ENCODE measurements at regions not wholly inside any gene's neighbourhood (a gene's known extent, or its start where the extent isn't known, plus 50 kb on each side); places are given as distances from the start of the nearest gene placed in this dataset.

DNA sequence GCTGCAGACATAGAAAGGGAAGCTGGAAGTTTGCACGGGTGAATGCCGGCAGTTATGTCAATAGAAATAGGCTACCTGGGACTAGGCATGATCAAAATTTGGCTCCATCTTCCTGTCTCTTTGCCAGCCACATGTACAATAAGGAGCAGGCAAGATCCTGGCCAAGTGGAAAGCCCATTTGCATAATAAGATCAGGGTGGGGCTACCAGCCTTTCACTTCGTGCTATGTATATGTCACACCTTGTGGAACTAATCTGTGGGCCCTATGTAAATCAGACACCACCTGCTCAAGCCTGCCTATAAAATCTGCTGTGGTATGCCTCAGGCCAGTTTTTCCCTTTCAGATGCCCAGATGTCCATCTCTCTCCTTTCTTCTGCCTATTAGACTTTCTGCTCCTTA is 79.3 kb upstream of the DRD2 start:
- H3K27me3 ChIP-seq (ENCODE audit: control insufficient read depth, insufficient read depth, low read length) = no peaks in the 10 kb centered on the region
- TF ChIP-seq, protein P1, sequence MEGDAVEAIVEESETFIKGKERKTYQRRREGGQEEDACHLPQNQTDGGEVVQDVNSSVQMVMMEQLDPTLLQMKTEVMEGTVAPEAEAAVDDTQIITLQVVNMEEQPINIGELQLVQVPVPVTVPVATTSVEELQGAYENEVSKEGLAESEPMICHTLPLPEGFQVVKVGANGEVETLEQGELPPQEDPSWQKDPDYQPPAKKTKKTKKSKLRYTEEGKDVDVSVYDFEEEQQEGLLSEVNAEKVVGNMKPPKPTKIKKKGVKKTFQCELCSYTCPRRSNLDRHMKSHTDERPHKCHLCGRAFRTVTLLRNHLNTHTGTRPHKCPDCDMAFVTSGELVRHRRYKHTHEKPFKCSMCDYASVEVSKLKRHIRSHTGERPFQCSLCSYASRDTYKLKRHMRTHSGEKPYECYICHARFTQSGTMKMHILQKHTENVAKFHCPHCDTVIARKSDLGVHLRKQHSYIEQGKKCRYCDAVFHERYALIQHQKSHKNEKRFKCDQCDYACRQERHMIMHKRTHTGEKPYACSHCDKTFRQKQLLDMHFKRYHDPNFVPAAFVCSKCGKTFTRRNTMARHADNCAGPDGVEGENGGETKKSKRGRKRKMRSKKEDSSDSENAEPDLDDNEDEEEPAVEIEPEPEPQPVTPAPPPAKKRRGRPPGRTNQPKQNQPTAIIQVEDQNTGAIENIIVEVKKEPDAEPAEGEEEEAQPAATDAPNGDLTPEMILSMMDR (IDR thresholded peaks at IDR 0.05; ENCODE audit: borderline replicate concordance, extremely low read depth, insufficient read depth) = no peak
- H3K4me1 ChIP-seq (ENCODE audit: control insufficient read depth in 2 of 3, insufficient read depth in 2 of 3, low read depth in 1 of 3, low read length in 3 of 3) = no peaks in the 10 kb centered on the region
- no peak overlapping the region for H3K9ac ChIP-seq (ENCODE audit: low read length in 3 of 3)
- H3K27ac ChIP-seq (ENCODE audit: low read depth in 2 of 2, low read length in 2 of 2) = no peak overlapping the region
- DNase-seq (peak in 1 of 5 donors; percentile 24), FAIRE-seq (no peak)
- no peaks in the 10 kb centered on the region for H3K36me3 ChIP-seq (ENCODE audit: control insufficient read depth in 2 of 3, insufficient read depth in 3 of 3, low read length in 3 of 3)
- H3K9me3 ChIP-seq (ENCODE audit: control insufficient read depth in 2 of 3, insufficient read depth in 1 of 3, low read length in 3 of 3) = no peaks in the 10 kb centered on the region
- intact Hi-C loops (cut with DNase I) = no loop called here
- H3K4me3 ChIP-seq (ENCODE audit: low read length in 3 of 3) = no peak overlapping the region

DNA sequence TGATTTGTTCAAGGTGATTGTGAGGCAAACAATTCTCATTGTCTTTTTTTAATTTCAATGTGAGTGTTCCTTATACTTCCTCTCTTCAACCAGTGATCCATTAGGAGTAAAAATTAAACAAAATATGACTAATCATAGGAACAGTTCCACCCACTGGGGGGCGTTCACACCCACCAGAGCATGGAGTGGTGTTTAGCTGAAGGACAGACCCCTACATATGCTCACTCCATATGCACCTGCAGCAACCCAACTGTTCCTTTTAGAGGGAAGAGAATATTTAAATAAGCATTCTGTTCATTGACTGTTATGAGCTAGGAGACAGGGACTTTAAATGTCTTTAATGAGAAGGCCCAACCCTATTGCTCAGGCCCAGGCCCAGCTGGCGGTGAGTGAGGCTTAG is 78.7 kb upstream of the DRD2 start:
- Histone ChIP-seq H3K27ac (ENCODE audit: low read depth in 2 of 2, low read length in 2 of 2) (no peak overlapping the region), H3K9me3 (ENCODE audit: control insufficient read depth in 2 of 3, insufficient read depth in 1 of 3, low read length in 3 of 3) (no peaks in the 10 kb centered on the region), H3K4me1 (ENCODE audit: control insufficient read depth in 2 of 3, insufficient read depth in 2 of 3, low read depth in 1 of 3, low read length in 3 of 3) (no peaks in the 10 kb centered on the region), H3K9ac (ENCODE audit: low read length in 3 of 3) (no peak overlapping the region), H3K36me3 (ENCODE audit: control insufficient read depth in 2 of 3, insufficient read depth in 3 of 3, low read length in 3 of 3) (no peaks in the 10 kb centered on the region), H3K27me3 (ENCODE audit: control insufficient read depth, insufficient read depth, low read length) (no peaks in the 10 kb centered on the region), H3K4me3 (ENCODE audit: low read length in 3 of 3) (no peak overlapping the region)
- no peak for FAIRE-seq
- DNase-seq = no peak
- TF ChIP-seq, protein P1 (IDR thresholded peaks at IDR 0.05; ENCODE audit: borderline replicate concordance, extremely low read depth, insufficient read depth) = no peak
- intact Hi-C loops (cut with DNase I) = no loop called here

DNA sequence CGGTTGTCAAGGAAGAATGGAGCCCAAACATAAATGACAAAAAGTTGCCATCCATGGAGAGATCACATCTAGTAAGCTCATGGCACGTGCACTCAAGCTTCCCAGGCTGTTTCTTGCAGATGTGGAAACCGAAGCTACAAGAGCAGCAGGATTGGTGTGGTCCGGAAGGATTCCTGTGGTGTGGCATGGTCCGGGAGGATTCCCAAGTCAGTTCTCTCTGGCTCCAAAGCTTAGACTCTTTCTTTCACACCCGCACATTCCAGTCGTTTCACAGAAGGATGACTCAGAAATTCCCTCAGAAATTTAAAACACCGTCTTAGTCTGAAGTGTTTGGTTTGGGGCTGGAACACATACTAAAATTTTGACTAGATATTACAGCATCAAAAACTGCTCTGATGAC is 78.0 kb upstream of the DRD2 start:
- intact Hi-C loops (cut with DNase I) = no loop called here
- no peak for DNase-seq
- Histone ChIP-seq H3K4me3 (ENCODE audit: low read length in 3 of 3) (no peak overlapping the region), H3K9ac (ENCODE audit: low read length in 3 of 3) (no peak overlapping the region), H3K27me3 (ENCODE audit: control insufficient read depth, insufficient read depth, low read length) (no peaks in the 10 kb centered on the region), H3K27ac (ENCODE audit: low read depth in 2 of 2, low read length in 2 of 2) (no peak overlapping the region), H3K4me1 (ENCODE audit: control insufficient read depth in 2 of 3, insufficient read depth in 2 of 3, low read depth in 1 of 3, low read length in 3 of 3) (no peaks in the 10 kb centered on the region), H3K9me3 (ENCODE audit: control insufficient read depth in 2 of 3, insufficient read depth in 1 of 3, low read length in 3 of 3) (no peaks in the 10 kb centered on the region), H3K36me3 (ENCODE audit: control insufficient read depth in 2 of 3, insufficient read depth in 3 of 3, low read length in 3 of 3) (no peaks in the 10 kb centered on the region)
- no peak for FAIRE-seq
- TF ChIP-seq, protein P1 (IDR thresholded peaks at IDR 0.05; ENCODE audit: borderline replicate concordance, extremely low read depth, insufficient read depth) = no peak

DNA sequence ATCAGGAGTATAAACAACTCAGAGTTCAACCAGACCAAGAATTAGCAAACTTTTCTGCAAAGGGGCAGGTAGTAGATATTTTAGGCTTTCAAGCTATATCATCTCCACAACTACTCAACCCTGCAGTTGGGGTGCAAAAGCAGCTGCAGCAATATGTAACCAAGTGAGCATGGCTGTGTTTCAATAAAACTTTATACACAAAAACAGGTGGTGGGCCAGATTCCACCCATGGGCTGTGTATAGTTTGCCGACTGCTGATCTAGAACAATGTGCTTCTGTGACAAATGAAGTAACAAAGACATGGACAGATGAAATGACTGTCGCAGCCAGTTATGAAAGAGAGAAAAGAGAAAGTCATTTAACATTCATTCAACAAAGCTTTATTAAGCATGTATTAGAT is 77.1 kb upstream of the DRD2 start:
- H3K4me1 ChIP-seq (ENCODE audit: control insufficient read depth in 2 of 3, insufficient read depth in 2 of 3, low read depth in 1 of 3, low read length in 3 of 3) = no peaks in the 10 kb centered on the region
- H3K9me3 ChIP-seq (ENCODE audit: control insufficient read depth in 2 of 3, insufficient read depth in 1 of 3, low read length in 3 of 3) = no peaks in the 10 kb centered on the region
- H3K36me3 ChIP-seq (ENCODE audit: control insufficient read depth in 2 of 3, insufficient read depth in 3 of 3, low read length in 3 of 3) = no peaks in the 10 kb centered on the region
- FAIRE-seq = no peak
- no peaks in the 10 kb centered on the region for H3K27me3 ChIP-seq (ENCODE audit: control insufficient read depth, insufficient read depth, low read length)
- intact Hi-C loops (cut with DNase I) = no loop called here
- no peak overlapping the region for H3K4me3 ChIP-seq (ENCODE audit: low read length in 3 of 3)
- DNase-seq = no peak
- no peak overlapping the region for H3K27ac ChIP-seq (ENCODE audit: low read depth in 2 of 2, low read length in 2 of 2)
- TF ChIP-seq, protein P1 (IDR thresholded peaks at IDR 0.05; ENCODE audit: borderline replicate concordance, extremely low read depth, insufficient read depth) = no peak
- H3K9ac ChIP-seq (ENCODE audit: low read length in 3 of 3) = no peak overlapping the region

Data from kidney (tissue), 13 donors.